WTC11 (cell line): ENCODE measurements at regions not wholly inside any gene's neighbourhood (a gene's known extent, or its start where the extent isn't known, plus 50 kb on each side); places are given as distances from the start of the nearest gene placed in this dataset.

ENCODE experiments used
- ATAC-seq: fragments of 200-7000 bp; cut with Tn5 transposase; 2 replicates; pipeline ENCODE4 v1.10.0; 2021; ENCODE audit warnings: mild to moderate bottlenecking, moderate library complexity
- CTCF ChIA-PET: fragments of 300-600 bp; sonication (Branson Sonifier 250); formaldehyde crosslinking; loops from one replicate; lab custom pipeline; 2021; ENCODE audit warnings: antibody characterized with exemption; lab: Charles Lee
- POLR2A ChIA-PET: fragments of 350-600 bp; sonication (Branson Sonifier 250); formaldehyde crosslinking; loops from one replicate; lab custom pipeline; 2021; ENCODE audit warnings: antibody characterized with exemption; lab: Charles Lee
- DNase-seq: peaks from one replicate; pipeline ENCODE4 v3.0.0; 2021; ENCODE audit warnings: low spot score
- H3K27ac Mint-ChIP-seq: 2 replicates; pipeline ENCODE4 v1.8.0; 2021; ENCODE audit warnings: mixed read lengths
- H3K27me3 Mint-ChIP-seq: 2 replicates; pipeline ENCODE4 v1.8.0; 2021; ENCODE audit warnings: low read depth, mild to moderate bottlenecking, moderate library complexity, mixed read lengths
- H3K36me3 Mint-ChIP-seq: 2 replicates; pipeline ENCODE4 v1.8.0; 2021; ENCODE audit warnings: mixed read lengths
- H3K4me1 Mint-ChIP-seq: 2 replicates; pipeline ENCODE4 v1.8.0; 2022; ENCODE audit warnings: mixed read lengths
- H3K4me3 Mint-ChIP-seq: 2 replicates; pipeline ENCODE4 v1.8.0; 2021; ENCODE audit warnings: mild to moderate bottlenecking, moderate library complexity, mixed read lengths
- H3K9me3 Mint-ChIP-seq: 2 replicates; pipeline ENCODE4 v1.8.0; 2021; ENCODE audit warnings: mixed read lengths
- CREM ChIP-seq: sonication (generic); formaldehyde crosslinking; IDR thresholded peaks from 2 replicates; pipeline ENCODE4 v1.8.1; 2022; ENCODE audit warnings: mild to moderate bottlenecking, missing genetic modification reagents, moderate library complexity
- HMGA2 ChIP-seq: fragments of 250-450 bp; sonication (Bioruptor Pico); IDR thresholded peaks from 2 replicates; pipeline ENCODE4 v1.4.0; 2021; ENCODE audit warnings: mild to moderate bottlenecking, moderate library complexity
- JAZF1 ChIP-seq: fragments of 250-450 bp; sonication (Bioruptor Pico); IDR thresholded peaks from 2 replicates; pipeline ENCODE4 v1.9.0; 2021; ENCODE audit warnings: moderate library complexity, mild to moderate bottlenecking, inconsistent platforms
- MXD4 ChIP-seq: fragments of 250-450 bp; sonication (Bioruptor Pico); IDR thresholded peaks from 2 replicates; pipeline ENCODE4 v1.8.0; 2021; ENCODE audit warnings: mild to moderate bottlenecking, moderate library complexity, borderline replicate concordance
- NR2C2 ChIP-seq: sonication (generic); formaldehyde crosslinking; IDR thresholded peaks from 2 replicates; pipeline ENCODE4 v1.8.0; 2022; ENCODE audit warnings: mild to moderate bottlenecking, missing genetic modification reagents
- TEAD1 ChIP-seq: sonication (generic); formaldehyde crosslinking; IDR thresholded peaks from 2 replicates; pipeline ENCODE4 v1.8.0; 2022; ENCODE audit warnings: mild to moderate bottlenecking, missing genetic modification reagents
- TEAD4 ChIP-seq: sonication (generic); formaldehyde crosslinking; IDR thresholded peaks from 2 replicates; pipeline ENCODE4 v1.8.0; 2022; ENCODE audit warnings: mild to moderate bottlenecking, missing genetic modification reagents
- ZNF138 ChIP-seq: sonication (generic); formaldehyde crosslinking; conservative IDR thresholded peaks from 2 replicates; pipeline ENCODE4 v1.8.1; 2022; ENCODE audit warnings: mild to moderate bottlenecking, moderate library complexity, missing genetic modification reagents
- ZNF263 ChIP-seq: sonication (generic); formaldehyde crosslinking; IDR thresholded peaks from 2 replicates; pipeline ENCODE4 v1.8.1; 2022; ENCODE audit warnings: low read depth, mild to moderate bottlenecking, moderate library complexity, missing genetic modification reagents
- ZNF317 ChIP-seq: sonication (generic); formaldehyde crosslinking; IDR thresholded peaks from 2 replicates; pipeline ENCODE4 v1.8.1; 2023; ENCODE audit warnings: low read depth, mild to moderate bottlenecking, moderate library complexity, missing genetic modification reagents, borderline replicate concordance
- TF ChIP-seq, protein P1 (sequence below): sonication (generic); formaldehyde crosslinking; IDR thresholded peaks from 2 replicates; pipeline ENCODE4 v1.8.1; 2023; ENCODE audit warnings: mild to moderate bottlenecking, moderate library complexity, missing genetic modification reagents
- TF ChIP-seq, protein P2 (sequence below): sonication (generic); formaldehyde crosslinking; IDR thresholded peaks from 2 replicates; pipeline ENCODE4 v1.8.1; 2023; ENCODE audit warnings: mild to moderate bottlenecking, missing genetic modification reagents
- TF ChIP-seq, protein P3 (sequence below): sonication (generic); formaldehyde crosslinking; IDR thresholded peaks from 2 replicates; pipeline ENCODE4 v1.8.0; 2023; ENCODE audit warnings: missing genetic modification reagents, mild to moderate bottlenecking, borderline replicate concordance
- TF ChIP-seq, protein P4 (sequence below): fragments of 200-600 bp; IDR thresholded peaks from 2 replicates; pipeline ENCODE4 v1.8.0; 2022; ENCODE audit warnings: antibody characterized with exemption
- TF ChIP-seq, protein P5 (sequence below): sonication (generic); formaldehyde crosslinking; conservative IDR thresholded peaks from 2 replicates; pipeline ENCODE4 v1.8.1; 2022; ENCODE audit warnings: mild to moderate bottlenecking, missing genetic modification reagents
- TF ChIP-seq, protein P6 (sequence below): sonication (generic); formaldehyde crosslinking; IDR thresholded peaks from 2 replicates; pipeline ENCODE4 v1.8.0; 2022; ENCODE audit warnings: mild to moderate bottlenecking, missing genetic modification reagents
- TF ChIP-seq, protein P7 (sequence below): sonication (generic); formaldehyde crosslinking; IDR thresholded peaks from 2 replicates; pipeline ENCODE4 v1.8.1; 2022; ENCODE audit warnings: missing genetic modification reagents, borderline replicate concordance

DNA sequence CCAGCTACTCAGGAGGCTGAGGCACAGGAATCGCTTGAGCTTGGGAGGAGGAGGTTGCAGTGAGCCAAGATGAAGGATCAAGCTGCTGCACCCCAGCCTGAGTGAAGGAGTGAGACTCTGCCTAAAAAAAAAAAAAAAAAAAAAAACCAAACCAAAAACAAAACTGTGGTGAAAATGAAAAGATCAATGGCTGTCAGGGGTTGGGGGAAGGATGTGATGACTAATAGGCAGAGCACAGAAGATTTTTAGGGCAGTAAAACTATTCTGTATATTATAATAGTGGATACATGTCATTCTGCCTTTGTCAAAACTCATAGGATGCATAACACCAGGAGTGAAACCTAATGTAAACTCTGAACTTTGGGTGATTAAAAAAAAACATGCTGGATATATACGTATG lies 69.9 kb upstream of the ELOVL6 start (continued):
- TF ChIP-seq HMGA2 (no peak), TEAD1 (no peak)
- TF ChIP-seq, protein P1, sequence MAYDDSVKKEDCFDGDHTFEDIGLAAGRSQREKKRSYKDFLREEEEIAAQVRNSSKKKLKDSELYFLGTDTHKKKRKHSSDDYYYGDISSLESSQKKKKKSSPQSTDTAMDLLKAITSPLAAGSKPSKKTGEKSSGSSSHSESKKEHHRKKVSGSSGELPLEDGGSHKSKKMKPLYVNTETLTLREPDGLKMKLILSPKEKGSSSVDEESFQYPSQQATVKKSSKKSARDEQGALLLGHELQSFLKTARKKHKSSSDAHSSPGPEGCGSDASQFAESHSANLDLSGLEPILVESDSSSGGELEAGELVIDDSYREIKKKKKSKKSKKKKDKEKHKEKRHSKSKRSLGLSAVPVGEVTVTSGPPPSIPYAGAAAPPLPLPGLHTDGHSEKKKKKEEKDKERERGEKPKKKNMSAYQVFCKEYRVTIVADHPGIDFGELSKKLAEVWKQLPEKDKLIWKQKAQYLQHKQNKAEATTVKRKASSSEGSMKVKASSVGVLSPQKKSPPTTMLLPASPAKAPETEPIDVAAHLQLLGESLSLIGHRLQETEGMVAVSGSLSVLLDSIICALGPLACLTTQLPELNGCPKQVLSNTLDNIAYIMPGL (CRISPR knock-in tag): no peak
- TF ChIP-seq, all 79 proteins: peak for 0

DNA sequence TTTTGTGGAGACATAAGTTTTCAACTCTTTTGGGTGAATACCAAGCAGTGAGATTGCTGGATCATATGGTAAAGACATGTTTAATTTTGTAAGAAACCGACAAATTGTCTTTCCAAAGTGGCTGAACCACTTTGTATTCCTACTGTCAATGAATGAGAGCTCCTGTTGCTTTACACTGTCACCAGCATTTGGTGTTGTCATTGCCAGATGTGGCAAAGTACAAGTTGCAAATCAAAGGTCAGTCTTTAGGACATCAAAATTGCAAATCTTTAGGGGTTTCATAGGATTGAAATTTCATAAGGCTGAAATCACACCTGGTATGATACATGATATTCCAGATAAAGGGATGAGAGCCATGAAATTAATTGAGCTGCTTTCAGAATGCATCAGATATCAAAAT lies 67.7 kb upstream of the ELOVL6 start:
- POLR2A ChIA-PET: no interaction called here
- H3K4me1 Mint-ChIP-seq: no peaks in the 10 kb centered on the region

DNA sequence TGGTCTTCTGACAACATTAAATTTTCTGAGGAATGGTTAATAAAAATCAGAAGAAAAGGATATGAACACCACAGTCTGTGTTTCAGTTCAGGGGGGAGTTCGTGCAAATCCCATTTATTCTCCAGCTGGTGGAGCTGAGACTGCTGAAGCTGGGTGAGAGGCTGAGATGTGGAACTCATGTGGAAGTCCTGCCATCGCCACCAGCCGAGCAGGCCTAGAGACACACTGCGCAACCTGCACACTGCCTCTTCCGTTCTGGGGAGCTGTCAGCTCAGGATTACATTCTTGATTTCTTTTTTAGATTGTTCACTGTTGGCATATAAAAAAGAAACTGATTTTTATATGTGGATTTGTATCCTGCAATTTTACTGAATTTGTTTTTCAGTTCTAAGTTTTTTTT lies 66.6 kb upstream of the ELOVL6 start:
- H3K27ac Mint-ChIP-seq: no peak overlapping the region
- H3K36me3 Mint-ChIP-seq: no peaks in the 10 kb centered on the region
- CTCF ChIA-PET: no interaction called here

More for the DNA sequence above, 67.7 kb upstream of the ELOVL6 start:
- CTCF ChIA-PET: interaction anchor here (0.9 kb wide), 1 partner anchor 11 kb away, joined by 3 read pairs; no protein-coding TSS in a partner anchor
- Mint-ChIP-seq H3K27me3 (no peaks in the 10 kb centered on the region), H3K9me3 (no peaks in the 10 kb centered on the region), H3K4me3 (no peak overlapping the region), H3K27ac (no peak overlapping the region), H3K36me3 (no peaks in the 10 kb centered on the region)
- DNase-seq (no peak), ATAC-seq (no peak)
- TF ChIP-seq, protein P2, sequence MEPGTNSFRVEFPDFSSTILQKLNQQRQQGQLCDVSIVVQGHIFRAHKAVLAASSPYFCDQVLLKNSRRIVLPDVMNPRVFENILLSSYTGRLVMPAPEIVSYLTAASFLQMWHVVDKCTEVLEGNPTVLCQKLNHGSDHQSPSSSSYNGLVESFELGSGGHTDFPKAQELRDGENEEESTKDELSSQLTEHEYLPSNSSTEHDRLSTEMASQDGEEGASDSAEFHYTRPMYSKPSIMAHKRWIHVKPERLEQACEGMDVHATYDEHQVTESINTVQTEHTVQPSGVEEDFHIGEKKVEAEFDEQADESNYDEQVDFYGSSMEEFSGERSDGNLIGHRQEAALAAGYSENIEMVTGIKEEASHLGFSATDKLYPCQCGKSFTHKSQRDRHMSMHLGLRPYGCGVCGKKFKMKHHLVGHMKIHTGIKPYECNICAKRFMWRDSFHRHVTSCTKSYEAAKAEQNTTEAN (CRISPR knock-in tag): no peak
- TF ChIP-seq, protein P3, sequence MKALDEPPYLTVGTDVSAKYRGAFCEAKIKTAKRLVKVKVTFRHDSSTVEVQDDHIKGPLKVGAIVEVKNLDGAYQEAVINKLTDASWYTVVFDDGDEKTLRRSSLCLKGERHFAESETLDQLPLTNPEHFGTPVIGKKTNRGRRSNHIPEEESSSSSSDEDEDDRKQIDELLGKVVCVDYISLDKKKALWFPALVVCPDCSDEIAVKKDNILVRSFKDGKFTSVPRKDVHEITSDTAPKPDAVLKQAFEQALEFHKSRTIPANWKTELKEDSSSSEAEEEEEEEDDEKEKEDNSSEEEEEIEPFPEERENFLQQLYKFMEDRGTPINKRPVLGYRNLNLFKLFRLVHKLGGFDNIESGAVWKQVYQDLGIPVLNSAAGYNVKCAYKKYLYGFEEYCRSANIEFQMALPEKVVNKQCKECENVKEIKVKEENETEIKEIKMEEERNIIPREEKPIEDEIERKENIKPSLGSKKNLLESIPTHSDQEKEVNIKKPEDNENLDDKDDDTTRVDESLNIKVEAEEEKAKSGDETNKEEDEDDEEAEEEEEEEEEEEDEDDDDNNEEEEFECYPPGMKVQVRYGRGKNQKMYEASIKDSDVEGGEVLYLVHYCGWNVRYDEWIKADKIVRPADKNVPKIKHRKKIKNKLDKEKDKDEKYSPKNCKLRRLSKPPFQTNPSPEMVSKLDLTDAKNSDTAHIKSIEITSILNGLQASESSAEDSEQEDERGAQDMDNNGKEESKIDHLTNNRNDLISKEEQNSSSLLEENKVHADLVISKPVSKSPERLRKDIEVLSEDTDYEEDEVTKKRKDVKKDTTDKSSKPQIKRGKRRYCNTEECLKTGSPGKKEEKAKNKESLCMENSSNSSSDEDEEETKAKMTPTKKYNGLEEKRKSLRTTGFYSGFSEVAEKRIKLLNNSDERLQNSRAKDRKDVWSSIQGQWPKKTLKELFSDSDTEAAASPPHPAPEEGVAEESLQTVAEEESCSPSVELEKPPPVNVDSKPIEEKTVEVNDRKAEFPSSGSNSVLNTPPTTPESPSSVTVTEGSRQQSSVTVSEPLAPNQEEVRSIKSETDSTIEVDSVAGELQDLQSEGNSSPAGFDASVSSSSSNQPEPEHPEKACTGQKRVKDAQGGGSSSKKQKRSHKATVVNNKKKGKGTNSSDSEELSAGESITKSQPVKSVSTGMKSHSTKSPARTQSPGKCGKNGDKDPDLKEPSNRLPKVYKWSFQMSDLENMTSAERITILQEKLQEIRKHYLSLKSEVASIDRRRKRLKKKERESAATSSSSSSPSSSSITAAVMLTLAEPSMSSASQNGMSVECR (CRISPR knock-in tag): no peak
- TF ChIP-seq ZNF263 (no peak), ZNF138 (CRISPR knock-in tag) (no peak), ZNF317 (CRISPR knock-in tag) (no peak), MXD4 (CRISPR knock-in tag) (no peak), NR2C2 (CRISPR knock-in tag) (no peak), TEAD4 (CRISPR knock-in tag) (no peak), JAZF1 (CRISPR knock-in tag) (no peak)
- TF ChIP-seq, protein P4, sequence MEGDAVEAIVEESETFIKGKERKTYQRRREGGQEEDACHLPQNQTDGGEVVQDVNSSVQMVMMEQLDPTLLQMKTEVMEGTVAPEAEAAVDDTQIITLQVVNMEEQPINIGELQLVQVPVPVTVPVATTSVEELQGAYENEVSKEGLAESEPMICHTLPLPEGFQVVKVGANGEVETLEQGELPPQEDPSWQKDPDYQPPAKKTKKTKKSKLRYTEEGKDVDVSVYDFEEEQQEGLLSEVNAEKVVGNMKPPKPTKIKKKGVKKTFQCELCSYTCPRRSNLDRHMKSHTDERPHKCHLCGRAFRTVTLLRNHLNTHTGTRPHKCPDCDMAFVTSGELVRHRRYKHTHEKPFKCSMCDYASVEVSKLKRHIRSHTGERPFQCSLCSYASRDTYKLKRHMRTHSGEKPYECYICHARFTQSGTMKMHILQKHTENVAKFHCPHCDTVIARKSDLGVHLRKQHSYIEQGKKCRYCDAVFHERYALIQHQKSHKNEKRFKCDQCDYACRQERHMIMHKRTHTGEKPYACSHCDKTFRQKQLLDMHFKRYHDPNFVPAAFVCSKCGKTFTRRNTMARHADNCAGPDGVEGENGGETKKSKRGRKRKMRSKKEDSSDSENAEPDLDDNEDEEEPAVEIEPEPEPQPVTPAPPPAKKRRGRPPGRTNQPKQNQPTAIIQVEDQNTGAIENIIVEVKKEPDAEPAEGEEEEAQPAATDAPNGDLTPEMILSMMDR: no peak
- TF ChIP-seq, protein P5, sequence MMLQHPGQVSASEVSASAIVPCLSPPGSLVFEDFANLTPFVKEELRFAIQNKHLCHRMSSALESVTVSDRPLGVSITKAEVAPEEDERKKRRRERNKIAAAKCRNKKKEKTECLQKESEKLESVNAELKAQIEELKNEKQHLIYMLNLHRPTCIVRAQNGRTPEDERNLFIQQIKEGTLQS (CRISPR knock-in tag): no peak

More for the DNA sequence above, 66.6 kb upstream of the ELOVL6 start:
- Mint-ChIP-seq H3K27me3 (no peaks in the 10 kb centered on the region), H3K4me1 (no peaks in the 10 kb centered on the region), H3K4me3 (no peak overlapping the region), H3K9me3 (no peaks in the 10 kb centered on the region)
- TF ChIP-seq, protein P6, sequence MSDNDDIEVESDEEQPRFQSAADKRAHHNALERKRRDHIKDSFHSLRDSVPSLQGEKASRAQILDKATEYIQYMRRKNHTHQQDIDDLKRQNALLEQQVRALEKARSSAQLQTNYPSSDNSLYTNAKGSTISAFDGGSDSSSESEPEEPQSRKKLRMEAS (CRISPR knock-in tag): no peak
- TF ChIP-seq, protein P7, sequence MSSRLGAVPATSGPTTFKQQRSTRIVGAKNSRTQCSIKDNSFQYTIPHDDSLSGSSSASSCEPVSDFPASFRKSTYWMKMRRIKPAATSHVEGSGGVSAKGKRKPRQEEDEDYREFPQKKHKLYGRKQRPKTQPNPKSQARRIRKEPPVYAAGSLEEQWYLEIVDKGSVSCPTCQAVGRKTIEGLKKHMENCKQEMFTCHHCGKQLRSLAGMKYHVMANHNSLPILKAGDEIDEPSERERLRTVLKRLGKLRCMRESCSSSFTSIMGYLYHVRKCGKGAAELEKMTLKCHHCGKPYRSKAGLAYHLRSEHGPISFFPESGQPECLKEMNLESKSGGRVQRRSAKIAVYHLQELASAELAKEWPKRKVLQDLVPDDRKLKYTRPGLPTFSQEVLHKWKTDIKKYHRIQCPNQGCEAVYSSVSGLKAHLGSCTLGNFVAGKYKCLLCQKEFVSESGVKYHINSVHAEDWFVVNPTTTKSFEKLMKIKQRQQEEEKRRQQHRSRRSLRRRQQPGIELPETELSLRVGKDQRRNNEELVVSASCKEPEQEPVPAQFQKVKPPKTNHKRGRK (CRISPR knock-in tag): no peak
- no peak for TF ChIP-seq CREM (CRISPR knock-in tag)
- no peak for DNase-seq
- ATAC-seq: no peak
- POLR2A ChIA-PET: no interaction called here
